Occipital lobe (tissue), 1 donor: ENCODE measurements at regions not wholly inside any gene's neighbourhood (a gene's known extent, or its start where the extent isn't known, plus 50 kb on each side); places are given as distances from the start of the nearest gene placed in this dataset.

Source experiments
- DNase-seq: peaks from one replicate; lab custom pipeline; 2025; lab: John Stamatoyannopoulos, UW

GRCh38 chr22:47786650-47787290 is 1024.3 kb downstream of the TBC1D22A start:
- DNase-seq = no peak

- DNase-seq = no peak
Observed at GRCh38 chr22:47784991-47785390, 1022.5 kb downstream of the TBC1D22A start.

- DNase-seq = no peak
Observed at GRCh38 chr22:47784367-47784983, 1022.0 kb downstream of the TBC1D22A start.

- no peak for DNase-seq
Observed at GRCh38 chr22:47783433-47784366, 1021.2 kb downstream of the TBC1D22A start.

GRCh38 chr22:47782328-47783075 is 1020.1 kb downstream of the TBC1D22A start:
- no peak for DNase-seq

- DNase-seq = no peak
Observed at GRCh38 chr22:47781427-47782111, 1019.1 kb downstream of the TBC1D22A start.

- peak; percentile 74 for DNase-seq
Observed at GRCh38 chr22:47781024-47781423, 1018.6 kb downstream of the TBC1D22A start.

- no peak for DNase-seq
Observed at GRCh38 chr22:47780281-47780875, 1017.9 kb downstream of the TBC1D22A start.

GRCh38 chr22:47779474-47779873 is 1017.0 kb downstream of the TBC1D22A start:
- DNase-seq = no peak

- DNase-seq = no peak
Observed at GRCh38 chr22:47778160-47778658, 1015.8 kb downstream of the TBC1D22A start.

GRCh38 chr22:47777426-47777825 is 1015.0 kb downstream of the TBC1D22A start:
- DNase-seq = no peak

GRCh38 chr22:47776329-47776728 is 1013.9 kb downstream of the TBC1D22A start:
- DNase-seq = no peak

- DNase-seq = no peak
Observed at GRCh38 chr22:47775686-47776085, 1013.2 kb downstream of the TBC1D22A start.

- DNase-seq = no peak
Observed at GRCh38 chr22:47775191-47775590, 1012.7 kb downstream of the TBC1D22A start.

- no peak for DNase-seq
Observed at GRCh38 chr22:47773635-47774034, 1011.2 kb downstream of the TBC1D22A start.

GRCh38 chr22:47772864-47773263 is 1010.4 kb downstream of the TBC1D22A start:
- DNase-seq = no peak

- no peak for DNase-seq
Observed at GRCh38 chr22:47769652-47770051, 1007.2 kb downstream of the TBC1D22A start.

- DNase-seq = no peak
Observed at GRCh38 chr22:47768027-47768426, 1005.6 kb downstream of the TBC1D22A start.

- no peak for DNase-seq
Observed at GRCh38 chr22:47767403-47767802, 1005.0 kb downstream of the TBC1D22A start.

GRCh38 chr22:47765757-47766156 is 1003.3 kb downstream of the TBC1D22A start:
- DNase-seq = no peak
